Astrocyte (in vitro differentiated cells and primary cell): ENCODE measurements at regions not wholly inside any gene's neighbourhood (a gene's known extent, or its start where the extent isn't known, plus 50 kb on each side); places are given as distances from the start of the nearest gene placed in this dataset.

Experiments used
- DNase-seq: peaks from one replicate; pipeline ENCODE4 v3.0.0-alpha.2; 2010; ENCODE audit warnings: low read depth
- FAIRE-seq: peaks from 2 replicates; lab custom pipeline; 2011; peaks lifted over from hg19 to GRCh38; lab: Jason Lieb, UNC
- H2AFZ ChIP-seq: 2 replicates; pipeline ENCODE4 v1.6.0; 2012; ENCODE audit warnings: low read depth, low read length, inconsistent platforms
- H3K27ac ChIP-seq: 2 replicates; pipeline ENCODE4 v1.5.1; 2011; ENCODE audit warnings: low read depth, low read length, inconsistent platforms
- H3K27me3 ChIP-seq: 2 replicates; pipeline ENCODE4 v1.6.0; 2011; ENCODE audit warnings: low read length, inconsistent platforms; ENCODE audit not compliant: insufficient read depth
- H3K36me3 ChIP-seq: 2 replicates; pipeline ENCODE4 v1.5.1; 2011; ENCODE audit warnings: low read length, inconsistent platforms; ENCODE audit not compliant: insufficient read depth
- H3K4me1 ChIP-seq: 2 replicates; pipeline ENCODE4 v1.5.1; 2011; ENCODE audit warnings: low read length, inconsistent platforms; ENCODE audit not compliant: insufficient read depth
- H3K4me2 ChIP-seq: 2 replicates; pipeline ENCODE4 v1.6.0; 2012; ENCODE audit warnings: low read length, inconsistent platforms
- H3K4me3 ChIP-seq: 2 replicates; pipeline ENCODE4 v1.5.1; 2011; ENCODE audit warnings: low read depth, mild to moderate bottlenecking, low read length, inconsistent platforms; ENCODE audit not compliant: insufficient read depth
- H3K79me2 ChIP-seq: 2 replicates; pipeline ENCODE4 v1.6.0; 2012; ENCODE audit warnings: mild to moderate bottlenecking, low read length, inconsistent platforms; ENCODE audit not compliant: insufficient read depth
- H3K9ac ChIP-seq: 2 replicates; pipeline ENCODE4 v1.6.0; 2012; ENCODE audit warnings: mild to moderate bottlenecking, low read length, inconsistent platforms
- H3K9me3 ChIP-seq: 2 replicates; pipeline ENCODE4 v1.5.1; 2012; ENCODE audit warnings: low read depth, mild to moderate bottlenecking, low read length, inconsistent platforms; ENCODE audit not compliant: insufficient read depth
- H4K20me1 ChIP-seq: 2 replicates; pipeline ENCODE4 v1.6.0; 2012; ENCODE audit warnings: low read length, inconsistent platforms; ENCODE audit not compliant: insufficient read depth
- H3K27ac Mint-ChIP-seq: one replicate; pipeline ENCODE4 v1.8.0; 2021; ENCODE audit warnings: mild to moderate bottlenecking, mixed read lengths; ENCODE audit not compliant: unreplicated experiment
- H3K27me3 Mint-ChIP-seq: one replicate; pipeline ENCODE4 v1.8.0; 2021; ENCODE audit warnings: low read depth, mixed read lengths; ENCODE audit not compliant: unreplicated experiment
- H3K36me3 Mint-ChIP-seq: one replicate; pipeline ENCODE4 v1.8.0; 2021; ENCODE audit warnings: low read depth, mixed read lengths; ENCODE audit not compliant: unreplicated experiment
- H3K4me1 Mint-ChIP-seq: one replicate; pipeline ENCODE4 v1.8.0; 2021; ENCODE audit warnings: low read depth, mixed read lengths; ENCODE audit not compliant: unreplicated experiment
- H3K4me3 Mint-ChIP-seq: one replicate; pipeline ENCODE4 v1.8.0; 2021; ENCODE audit warnings: mild to moderate bottlenecking, moderate library complexity, mixed read lengths; ENCODE audit not compliant: unreplicated experiment
- H3K9me3 Mint-ChIP-seq: one replicate; pipeline ENCODE4 v1.8.0; 2021; ENCODE audit warnings: mild to moderate bottlenecking, mixed read lengths; ENCODE audit not compliant: unreplicated experiment
- CTCF ChIP-seq: IDR thresholded peaks from 2 replicates; pipeline ENCODE4 v1.5.1; 2011; ENCODE audit warnings: low read depth, mild to moderate bottlenecking, inconsistent platforms, low read length, moderate library complexity; ENCODE audit not compliant: insufficient read depth
- EZH2 ChIP-seq: IDR thresholded peaks from 2 replicates; pipeline ENCODE4 v1.6.1; 2012; ENCODE audit warnings: mild to moderate bottlenecking, low read length, inconsistent platforms; ENCODE audit not compliant: insufficient read depth

DNA sequence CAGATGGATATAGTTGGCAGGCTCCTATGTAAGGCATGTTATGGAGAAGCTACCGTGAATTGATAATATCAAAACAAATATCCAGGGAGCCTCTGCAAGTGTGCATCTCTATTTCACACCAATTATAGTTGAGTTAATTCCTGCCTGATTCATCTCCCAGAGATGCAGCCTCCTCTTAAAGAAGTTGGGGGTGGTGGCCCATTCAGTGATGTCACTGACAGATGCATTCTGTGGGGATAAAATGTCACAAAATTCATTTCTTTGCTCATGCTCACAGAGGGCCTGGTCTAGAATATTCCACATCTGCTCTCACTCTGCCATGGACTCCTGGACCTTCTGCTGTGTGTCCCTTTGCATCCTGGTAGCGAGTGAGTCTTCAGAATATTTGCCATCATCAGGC, 189.1 kb upstream of the PRSS1 start:
- no peak overlapping the region for H3K9ac ChIP-seq
- no peaks in the 10 kb centered on the region for H3K27me3 Mint-ChIP-seq
- H2AFZ ChIP-seq: no peak overlapping the region
- DNase-seq (no peak), FAIRE-seq (no peak)
- no peak overlapping the region for H3K4me3 ChIP-seq
- H3K4me1 Mint-ChIP-seq: peaks cover 61% of the 10 kb centered on the region
- no peaks in the 10 kb centered on the region for H3K9me3 Mint-ChIP-seq
- no peak for TF ChIP-seq CTCF
- no peak for TF ChIP-seq EZH2
- H3K27ac ChIP-seq: no peak overlapping the region
- H3K36me3 ChIP-seq: no peaks in the 10 kb centered on the region
- H3K4me1 ChIP-seq: peaks cover 60% of the 10 kb centered on the region
- no peaks in the 10 kb centered on the region for H3K79me2 ChIP-seq
- no peak overlapping the region for H3K4me3 Mint-ChIP-seq
- H4K20me1 ChIP-seq: no peaks in the 10 kb centered on the region
- H3K27ac Mint-ChIP-seq: peak overlapping the region; percentile 22
- no peaks in the 10 kb centered on the region for H3K27me3 ChIP-seq
- H3K36me3 Mint-ChIP-seq: no peaks in the 10 kb centered on the region
- H3K9me3 ChIP-seq: no peaks in the 10 kb centered on the region
- H3K4me2 ChIP-seq: peak overlapping the region; percentile 10

- Histone ChIP-seq H2AFZ (no peak overlapping the region), H3K27ac (peak overlapping the region; percentile 72)
- DNase-seq: no peak
Observed at GRCh38 chr7:142557971-142558582, 191.2 kb upstream of the PRSS1 start.

More at GRCh38 chr7:142557971-142558582, 191.2 kb upstream of the PRSS1 start:
- H3K4me1 ChIP-seq: peaks cover 58% of the 10 kb centered on the region
- no peaks in the 10 kb centered on the region for H3K27me3 ChIP-seq
- H3K9me3 ChIP-seq: no peaks in the 10 kb centered on the region
- H3K4me3 Mint-ChIP-seq: no peak overlapping the region
- no peaks in the 10 kb centered on the region for H3K27me3 Mint-ChIP-seq
- no peaks in the 10 kb centered on the region for H4K20me1 ChIP-seq
- no peak overlapping the region for H3K4me3 ChIP-seq
- peak; percentile 84 for TF ChIP-seq CTCF
- TF ChIP-seq EZH2: no peak
- H3K27ac Mint-ChIP-seq: peak overlapping the region; percentile 88
- no peaks in the 10 kb centered on the region for H3K36me3 ChIP-seq
- FAIRE-seq: no peak
- no peaks in the 10 kb centered on the region for H3K79me2 ChIP-seq
- H3K9me3 Mint-ChIP-seq: no peaks in the 10 kb centered on the region
- H3K4me2 ChIP-seq: peak overlapping the region; percentile 26
- no peaks in the 10 kb centered on the region for H3K36me3 Mint-ChIP-seq
- peaks cover 57% of the 10 kb centered on the region for H3K4me1 Mint-ChIP-seq
- H3K9ac ChIP-seq: peak overlapping the region; percentile 18
